GM13976 (cell line): ENCODE measurements at regions not wholly inside any gene's neighbourhood (a gene's known extent, or its start where the extent isn't known, plus 50 kb on each side); places are given as distances from the start of the nearest gene placed in this dataset.

Experiments
- DNase-seq: peaks from one replicate; pipeline ENCODE4 v3.0.0; 2012; ENCODE audit warnings: low spot score
- CTCF ChIP-seq: IDR thresholded peaks from 2 replicates; pipeline ENCODE4 v1.5.1; 2012; ENCODE audit warnings: borderline replicate concordance, mild to moderate bottlenecking; ENCODE audit not compliant: insufficient read depth; ENCODE audit errors: extremely low read depth, missing control alignments, control extremely low read depth
- in situ Hi-C: fragments of 300-500 bp; cut with MboI; formaldehyde crosslinking; loops from one replicate; pipeline ENCODE4 v1.12.0; 2022; ENCODE audit warnings: low sequenced_read_pairs, mixed read lengths, inconsistent platforms; ENCODE audit not compliant: unreplicated experiment

GRCh38 chr6:113330636-113330946 lies 526.6 kb upstream of the MARCKS start:
- TF ChIP-seq CTCF, result no peak
- in situ Hi-C loops, result no loop called here
- no peak for DNase-seq

- DNase-seq, result no peak
- in situ Hi-C loops, result no loop called here
- no peak for TF ChIP-seq CTCF
Observed at GRCh38 chr6:113331021-113331420, 526.1 kb upstream of the MARCKS start.

- DNase-seq, result no peak
- in situ Hi-C loops, result no loop called here
- no peak for TF ChIP-seq CTCF
Observed at GRCh38 chr6:113338644-113339043, 518.5 kb upstream of the MARCKS start.

GRCh38 chr6:113339209-113339608 lies 517.9 kb upstream of the MARCKS start:
- in situ Hi-C loops, result no loop called here
- no peak for TF ChIP-seq CTCF
- DNase-seq, result no peak

- in situ Hi-C loops, result no loop called here
- no peak for TF ChIP-seq CTCF
Observed at GRCh38 chr6:113340371-113340770, 516.8 kb upstream of the MARCKS start.

GRCh38 chr6:113343940-113344339 lies 513.2 kb upstream of the MARCKS start:
- in situ Hi-C loops, result no loop called here
- no peak for DNase-seq
- no peak for TF ChIP-seq CTCF

More at GRCh38 chr6:113340371-113340770, 516.8 kb upstream of the MARCKS start:
- no peak for DNase-seq

- in situ Hi-C loops, result no loop called here
- TF ChIP-seq CTCF, result no peak
- no peak for DNase-seq
Observed at GRCh38 chr6:113344969-113345368, 512.2 kb upstream of the MARCKS start.
